Caco-2 (cell line): ENCODE measurements at regions not wholly inside any gene's neighbourhood (a gene's known extent, or its start where the extent isn't known, plus 50 kb on each side); places are given as distances from the start of the nearest gene placed in this dataset.

Experiments used
- BruUV-seq: library from RNA; stranded (reverse); fragments of 400-500 nt; replicated peaks from 2 replicates; lab custom pipeline; 2021; lab: Mats Ljungman, UMichigan
- CTCF ChIA-PET: fragments of 300-600 bp; sonication (Branson Sonifier 250); formaldehyde crosslinking; loops from one replicate; lab custom pipeline; 2022; ENCODE audit warnings: antibody characterized with exemption; lab: Charles Lee
- POLR2A ChIA-PET: fragments of 300-600 bp; sonication (Branson Sonifier 250); formaldehyde crosslinking; loops from one replicate; lab custom pipeline; 2022; ENCODE audit warnings: antibody characterized with exemption; lab: Charles Lee
- DNase-seq, 2 experiments: peaks; one replicate each; pipeline versions ENCODE4 v3.0.0 to v3.0.0-alpha.2; 2020 to 2022
- H3K27me3 ChIP-seq: replicated peaks from 2 replicates; pipeline ENCODE4 v1.6.0; 2011; ENCODE audit warnings: low read length; ENCODE audit not compliant: control insufficient read depth, insufficient read depth
- H3K36me3 ChIP-seq: 2 replicates; pipeline ENCODE4 v1.5.1; 2011; ENCODE audit warnings: low read length; ENCODE audit not compliant: control insufficient read depth, insufficient read depth
- H3K4me1 ChIP-seq: fragments of 250-450 bp; sonication (Bioruptor Pico); 2 replicates; pipeline ENCODE4 v1.5.1; 2020; ENCODE audit warnings: mild to moderate bottlenecking
- H3K4me3 ChIP-seq: 2 replicates; pipeline ENCODE4 v1.5.1; 2011; ENCODE audit warnings: low read depth, mild to moderate bottlenecking, control low read depth, low read length
- H3K9me3 ChIP-seq: fragments of 250-450 bp; sonication (Bioruptor Pico); 2 replicates; pipeline ENCODE4 v1.5.1; 2020; ENCODE audit warnings: mild to moderate bottlenecking, moderate library complexity
- H3K27ac Mint-ChIP-seq: one replicate; pipeline ENCODE4 v1.8.0; 2022; ENCODE audit warnings: mixed read lengths; ENCODE audit not compliant: unreplicated experiment
- H3K27me3 Mint-ChIP-seq: one replicate; pipeline ENCODE4 v1.8.0; 2022; ENCODE audit warnings: mixed read lengths; ENCODE audit not compliant: insufficient read depth, unreplicated experiment
- H3K36me3 Mint-ChIP-seq: one replicate; pipeline ENCODE4 v1.8.0; 2022; ENCODE audit warnings: mild to moderate bottlenecking, mixed read lengths; ENCODE audit not compliant: insufficient read depth, unreplicated experiment
- H3K4me1 Mint-ChIP-seq: one replicate; pipeline ENCODE4 v1.8.0; 2022; ENCODE audit warnings: low read depth, mixed read lengths; ENCODE audit not compliant: unreplicated experiment
- H3K4me3 Mint-ChIP-seq: one replicate; pipeline ENCODE4 v1.8.0; 2022; ENCODE audit warnings: mild to moderate bottlenecking, moderate library complexity, mixed read lengths; ENCODE audit not compliant: unreplicated experiment
- H3K9me3 Mint-ChIP-seq: one replicate; pipeline ENCODE4 v1.8.0; 2022; ENCODE audit warnings: mixed read lengths; ENCODE audit not compliant: unreplicated experiment
- CTCF ChIP-seq, 2 experiments: fragments of 200-600 bp in 1 of 2; IDR thresholded peaks; 1 replicate in 1 of 2; 2 replicates in 1 of 2; pipeline versions ENCODE4 v1.5.1 to v1.8.0; 2011 to 2022; ENCODE audit warnings: antibody characterized with exemption in 1 of 2, control low read depth in 1 of 2, inconsistent platforms in 1 of 2, low read depth in 1 of 2, low read length in 1 of 2, mild to moderate bottlenecking in 1 of 2, moderate library complexity in 1 of 2; ENCODE audit not compliant: insufficient read depth in 1 of 2, severe bottlenecking in 1 of 2, unreplicated experiment in 1 of 2
- intact Hi-C: fragments of 100-400 bp; cut with micrococcal nuclease; formaldehyde crosslinking; loops from one replicate; pipeline ENCODE4 v1.10.0; 2022; ENCODE audit not compliant: unreplicated experiment

GRCh38 chr13:60655256-60655655, 258.2 kb downstream of the TDRD3 start:
- H3K4me1 Mint-ChIP-seq = no peaks in the 10 kb centered on the region
- POLR2A ChIA-PET = no interaction called here
- peaks cover 25% of the 10 kb centered on the region for H3K27me3 Mint-ChIP-seq
- no peaks in the 10 kb centered on the region for H3K36me3 Mint-ChIP-seq
- no peak for DNase-seq
- no peaks in the 10 kb centered on the region for H3K9me3 Mint-ChIP-seq
- H3K27me3 ChIP-seq = no peaks in the 10 kb centered on the region; the same call in 1 of the 2 replicates
- no peaks in the 10 kb centered on the region for H3K4me1 ChIP-seq
- no peak overlapping the region for H3K27ac Mint-ChIP-seq
- BruUV-seq = no TSS peak
- H3K36me3 ChIP-seq = no peaks in the 10 kb centered on the region
- intact Hi-C loops = no loop called here
- H3K4me3 ChIP-seq = no peak overlapping the region
- CTCF ChIA-PET = no interaction called here
- no peak for TF ChIP-seq CTCF (IDR thresholded peaks at IDR 0.05; ENCODE audit: insufficient read depth in 1 of 2, low read depth in 1 of 2, low read length in 1 of 2, severe bottlenecking in 1 of 2, unreplicated experiment in 1 of 2)
- H3K4me3 Mint-ChIP-seq = no peak overlapping the region
- no peaks in the 10 kb centered on the region for H3K9me3 ChIP-seq

GRCh38 chr13:60654415-60654814, 257.4 kb downstream of the TDRD3 start:
- Mint-ChIP-seq H3K27ac (no peak overlapping the region), H3K4me1 (no peaks in the 10 kb centered on the region), H3K36me3 (no peaks in the 10 kb centered on the region), H3K27me3 (peaks cover 20% of the 10 kb centered on the region), H3K4me3 (no peak overlapping the region), H3K9me3 (no peaks in the 10 kb centered on the region)
- ChIA-PET CTCF (no interaction called here), POLR2A (no interaction called here)
- intact Hi-C loops = loop anchor here (1.0 kb wide), 4 partner anchors 140 to 1031 kb away; no protein-coding TSS in a partner anchor
- Histone ChIP-seq H3K4me1 (no peaks in the 10 kb centered on the region), H3K4me3 (no peak overlapping the region), H3K27me3 (no peaks in the 10 kb centered on the region; the same call in 1 of the 2 replicates), H3K36me3 (no peaks in the 10 kb centered on the region), H3K9me3 (no peaks in the 10 kb centered on the region)
- BruUV-seq = no TSS peak
- peak; percentile 58 to 77 for TF ChIP-seq CTCF (IDR thresholded peaks at IDR 0.05; ENCODE audit: insufficient read depth in 1 of 2, low read depth in 1 of 2, low read length in 1 of 2, severe bottlenecking in 1 of 2, unreplicated experiment in 1 of 2)
- peak in 1 of 2 experiments; percentile 42 for DNase-seq

GRCh38 chr13:60647547-60647946, 250.5 kb downstream of the TDRD3 start:
- H3K9me3 Mint-ChIP-seq = no peaks in the 10 kb centered on the region
- no peaks in the 10 kb centered on the region for H3K36me3 Mint-ChIP-seq
- Histone ChIP-seq H3K9me3 (no peaks in the 10 kb centered on the region), H3K4me3 (no peak overlapping the region), H3K4me1 (no peaks in the 10 kb centered on the region), H3K36me3 (no peaks in the 10 kb centered on the region), H3K27me3 (no peaks in the 10 kb centered on the region; the same call in 1 of the 2 replicates)
- POLR2A ChIA-PET = no interaction called here
- intact Hi-C loops = no loop called here
- CTCF ChIA-PET = no interaction called here
- BruUV-seq = no TSS peak
- no peak for DNase-seq
- no peak overlapping the region for H3K4me3 Mint-ChIP-seq
- H3K27ac Mint-ChIP-seq = no peak overlapping the region
- H3K4me1 Mint-ChIP-seq = no peaks in the 10 kb centered on the region
- H3K27me3 Mint-ChIP-seq = peaks cover 16% of the 10 kb centered on the region
- no peak for TF ChIP-seq CTCF (IDR thresholded peaks at IDR 0.05; ENCODE audit: insufficient read depth in 1 of 2, low read depth in 1 of 2, low read length in 1 of 2, severe bottlenecking in 1 of 2, unreplicated experiment in 1 of 2)
